CD14-positive monocyte (primary cell): ENCODE measurements at regions not wholly inside any gene's neighbourhood (a gene's known extent, or its start where the extent isn't known, plus 50 kb on each side); places are given as distances from the start of the nearest gene placed in this dataset.

ENCODE experiments used
- DNase-seq, 3 donors: peaks; one replicate each; pipeline ENCODE4 v3.0.0-alpha.2; 2011 to 2022
- H2AFZ ChIP-seq: 2 replicates; pipeline ENCODE4 v1.6.0; 2012; ENCODE audit warnings: mild to moderate bottlenecking, low read depth, low read length, inconsistent platforms; ENCODE audit not compliant: insufficient read depth, poor library complexity, severe bottlenecking
- H3K27ac ChIP-seq, 2 donors: 1 replicate in 1 of 2; 2 replicates in 1 of 2; pipeline ENCODE4 v1.5.1; 2012 to 2013; ENCODE audit warnings: low read length in 2 of 2, control low read depth in 1 of 2, inconsistent platforms in 1 of 2, low read depth in 1 of 2, mild to moderate bottlenecking in 1 of 2
- H3K27me3 ChIP-seq, 2 donors: one replicate each; pipeline versions ENCODE4 v1.6.0 to v1.6.1; 2011 to 2013; ENCODE audit warnings: low read length in 2 of 2; ENCODE audit not compliant: control insufficient read depth in 2 of 2, insufficient read depth in 2 of 2
- H3K36me3 ChIP-seq, 2 donors: replicated peaks in 1 of 2; 1 replicate in 1 of 2; 2 replicates in 1 of 2; pipeline versions ENCODE4 v1.5.1 to v1.6.1; 2012 to 2013; ENCODE audit warnings: low read length in 2 of 2, control low read depth in 1 of 2, inconsistent platforms in 1 of 2, mild to moderate bottlenecking in 1 of 2; ENCODE audit not compliant: insufficient read depth in 2 of 2, control insufficient read depth in 1 of 2
- H3K4me1 ChIP-seq, 2 donors: 1 replicate in 1 of 2; 2 replicates in 1 of 2; pipeline versions ENCODE4 v1.5.1 to v1.6.1; 2012 to 2013; ENCODE audit warnings: low read length in 2 of 2, control low read depth in 1 of 2, inconsistent platforms in 1 of 2, mild to moderate bottlenecking in 1 of 2, moderate library complexity in 1 of 2; ENCODE audit not compliant: insufficient read depth in 2 of 2, control insufficient read depth in 1 of 2
- H3K4me2 ChIP-seq: replicated peaks from 2 replicates; pipeline ENCODE3; 2012; ENCODE audit warnings: low read length, moderate library complexity, mild to moderate bottlenecking; ENCODE audit not compliant: poor library complexity, severe bottlenecking; ENCODE audit errors: extremely low read depth
- H3K4me3 ChIP-seq, 3 experiments: fragments of 200-600 bp in 1 of 3; sonication (generic) in 1 of 3; replicated peaks in 1 of 3; 1 replicate in 2 of 3; 2 replicates in 1 of 3; pipeline ENCODE4 v1.5.1; 2011 to 2013; ENCODE audit warnings: low read length in 3 of 3, mild to moderate bottlenecking in 3 of 3, control low read depth in 2 of 3, low read depth in 2 of 3, inconsistent platforms in 1 of 3, moderate library complexity in 1 of 3
- H3K79me2 ChIP-seq: 2 replicates; pipeline ENCODE4 v1.6.0; 2012; ENCODE audit warnings: mild to moderate bottlenecking, control low read depth, inconsistent platforms, low read length, moderate library complexity; ENCODE audit not compliant: insufficient read depth
- H3K9ac ChIP-seq: 2 replicates; pipeline ENCODE4 v1.6.0; 2017; ENCODE audit warnings: low read length, mild to moderate bottlenecking; ENCODE audit not compliant: insufficient read depth, poor library complexity, severe bottlenecking
- H3K9me3 ChIP-seq, 2 donors: replicated peaks in 1 of 2; 1 replicate in 1 of 2; 2 replicates in 1 of 2; pipeline versions ENCODE4 v1.5.1 to v1.6.1; 2012 to 2013; ENCODE audit warnings: low read length in 2 of 2, control low read depth in 1 of 2; ENCODE audit not compliant: control insufficient read depth in 1 of 2, insufficient read depth in 1 of 2
- H4K20me1 ChIP-seq: 2 replicates; pipeline ENCODE4 v1.6.0; 2012; ENCODE audit warnings: mild to moderate bottlenecking, low read length, control low read depth, moderate library complexity; ENCODE audit not compliant: insufficient read depth
- H3K27ac Mint-ChIP-seq, 7 donors: one replicate each; pipeline ENCODE4 v1.8.0; 2020; ENCODE audit warnings: mild to moderate bottlenecking in 7 of 7, mixed read lengths in 7 of 7, moderate library complexity in 6 of 7, inconsistent platforms in 2 of 7
- H3K27me3 Mint-ChIP-seq, 3 donors: one replicate each; pipeline ENCODE4 v1.8.0; 2021 to 2022; ENCODE audit warnings: low read depth in 3 of 3, mild to moderate bottlenecking in 3 of 3, mixed read lengths in 3 of 3, moderate library complexity in 3 of 3, inconsistent platforms in 1 of 3
- H3K36me3 Mint-ChIP-seq, 2 donors: one replicate each; pipeline ENCODE4 v1.8.0; 2020; ENCODE audit warnings: mixed read lengths in 2 of 2, inconsistent platforms in 1 of 2, mild to moderate bottlenecking in 1 of 2
- H3K4me1 Mint-ChIP-seq: one replicate; pipeline ENCODE4 v1.8.0; 2020; ENCODE audit warnings: mild to moderate bottlenecking, mixed read lengths
- H3K4me3 Mint-ChIP-seq, 2 donors: one replicate each; pipeline ENCODE4 v1.8.0; 2020; ENCODE audit warnings: mild to moderate bottlenecking in 2 of 2, mixed read lengths in 2 of 2, moderate library complexity in 1 of 2
- H3K9me3 Mint-ChIP-seq, 7 donors: one replicate each; pipeline ENCODE4 v1.8.0; 2020 to 2022; ENCODE audit warnings: mixed read lengths in 7 of 7, mild to moderate bottlenecking in 6 of 7, moderate library complexity in 6 of 7, inconsistent platforms in 2 of 7
- CTCF ChIP-seq: fragments of 200-600 bp; IDR thresholded peaks from one replicate; pipeline ENCODE4 v1.8.0; 2022; ENCODE audit warnings: antibody characterized with exemption, mild to moderate bottlenecking
- WGBS: methylation state at CpG from one replicate; pipeline ENCODE4 v1.1.5; 2013; ENCODE audit warnings: missing lambda C conversion rate; ENCODE audit not compliant: insufficient coverage; 5-methylcytosine and 5-hydroxymethylcytosine counted together
- intact Hi-C, 2 donors: fragments of 100-400 bp; cut with micrococcal nuclease; formaldehyde crosslinking; loops; one replicate each; pipeline versions ENCODE4 v1.15.0 to v1.15.1; 2023

GRCh38 chr22:22973336-22973735 lies 85.7 kb downstream of the IGLL5 start:
- Mint-ChIP-seq H3K4me3 (no peak overlapping the region), H3K9me3 (peaks cover 0 to 14% (median 0%) of the 10 kb centered on the region in 7 donors), H3K36me3 (no peaks in the 10 kb centered on the region), H3K27me3 (peaks cover 14 to 24% (median 15%) of the 10 kb centered on the region in 3 donors), H3K27ac (no peak overlapping the region), H3K4me1 (no peaks in the 10 kb centered on the region)
- Histone ChIP-seq H3K27ac (no peak overlapping the region), H3K36me3 (no peaks in the 10 kb centered on the region), H4K20me1 (no peaks in the 10 kb centered on the region), H3K27me3 (no peaks in the 10 kb centered on the region), H3K4me2 (no peak overlapping the region), H3K79me2 (no peaks in the 10 kb centered on the region), H3K9ac (no peak overlapping the region), H2AFZ (no peak overlapping the region), H3K4me3 (no peak overlapping the region), H3K4me1 (no peaks in the 10 kb centered on the region), H3K9me3 (no peaks in the 10 kb centered on the region)
- DNase-seq, result no peak
- intact Hi-C loops, result no loop called here
- WGBS, result no CpG with 5 or more reads among the region's 3 CpGs
- no peak for TF ChIP-seq CTCF

GRCh38 chr22:22974156-22974555 lies 86.5 kb downstream of the IGLL5 start:
- no peaks in the 10 kb centered on the region for H4K20me1 ChIP-seq
- H3K9me3 ChIP-seq, result peaks cover 0 to 7% of the 10 kb centered on the region in 2 donors
- H3K9ac ChIP-seq, result no peak overlapping the region
- H3K4me1 Mint-ChIP-seq, result no peaks in the 10 kb centered on the region
- no peaks in the 10 kb centered on the region for H3K27me3 ChIP-seq
- peaks cover 12 to 18% (median 15%) of the 10 kb centered on the region in 3 donors for H3K27me3 Mint-ChIP-seq
- no peaks in the 10 kb centered on the region for H3K36me3 ChIP-seq
- no peaks in the 10 kb centered on the region for H3K36me3 Mint-ChIP-seq
- no peaks in the 10 kb centered on the region for H3K4me1 ChIP-seq
- H3K27ac ChIP-seq, result no peak overlapping the region
- H2AFZ ChIP-seq, result no peak overlapping the region
- 100% methylated on average over 1 of the region's 3 CpGs for WGBS
- H3K9me3 Mint-ChIP-seq, result peaks cover 0 to 12% (median 3%) of the 10 kb centered on the region in 7 donors
- H3K4me3 ChIP-seq, result no peak overlapping the region
- no peak for TF ChIP-seq CTCF
- H3K79me2 ChIP-seq, result no peaks in the 10 kb centered on the region
- intact Hi-C loops, result no loop called here
- H3K4me3 Mint-ChIP-seq, result no peak overlapping the region
- DNase-seq, result no peak
- no peak overlapping the region for H3K4me2 ChIP-seq
- no peak overlapping the region for H3K27ac Mint-ChIP-seq
